Body of pancreas (tissue), 4 donors: ENCODE measurements at regions not wholly inside any gene's neighbourhood (a gene's known extent, or its start where the extent isn't known, plus 50 kb on each side); places are given as distances from the start of the nearest gene placed in this dataset.
"Not testable (repeated sequence)": the region's sequence is repeated elsewhere in the genome, so short reads cannot be mapped to it uniquely, and the experiment has no call there.

Experiments
- ATAC-seq: fragments of 150-250 bp; one replicate; pipeline ENCODE4 v1.9.1; 2016
- DNase-seq, 4 donors: peaks; one replicate each; pipeline ENCODE4 v3.0.0-alpha.2; 2019
- H3K27ac ChIP-seq, 4 donors: fragments of 200-600 bp; sonication (generic); 1 replicate in 3 of 4; 2 replicates in 1 of 4; pipeline versions ENCODE4 v1.5.1 to v1.6.1; 2016 to 2019; ENCODE audit warnings: mild to moderate bottlenecking in 1 of 4, mixed read lengths in 1 of 4, moderate library complexity in 1 of 4
- H3K27me3 ChIP-seq, 2 donors: fragments of 200-600 bp; sonication (generic); one replicate each; pipeline ENCODE4 v1.6.0; 2016; ENCODE audit warnings: mild to moderate bottlenecking in 1 of 2
- H3K36me3 ChIP-seq, 2 donors: fragments of 200-600 bp; sonication (generic); replicated peaks in 1 of 2; 2 replicates each; pipeline ENCODE4 v1.5.1; 2016; ENCODE audit warnings: low read depth in 2 of 2; ENCODE audit not compliant: insufficient read depth in 1 of 2
- H3K4me1 ChIP-seq: fragments of 200-600 bp; sonication (generic); one replicate; pipeline ENCODE4 v1.6.0; 2016
- H3K4me3 ChIP-seq, 2 donors: fragments of 200-600 bp; sonication (generic); 1 replicate in 1 of 2; 2 replicates in 1 of 2; pipeline ENCODE4 v1.5.1; 2016 to 2019
- H3K9me3 ChIP-seq, 3 donors: fragments of 200-600 bp; sonication (generic); 1 replicate in 2 of 3; 2 replicates in 1 of 3; pipeline ENCODE4 v1.5.1; 2016
- POLR2A ChIP-seq, 3 donors: fragments of 450-650 bp; IDR thresholded peaks; one replicate each; pipeline ENCODE4 v1.6.1; 2016; ENCODE audit warnings: antibody characterized with exemption in 3 of 3, mild to moderate bottlenecking in 2 of 3
- WGBS, 2 donors: methylation state at CpG; one replicate each; pipeline ENCODE4 v1.1.5; 2017; 5-methylcytosine and 5-hydroxymethylcytosine counted together
- intact Hi-C: fragments of 100-400 bp; cut with DNase I; formaldehyde crosslinking; loops from one replicate; pipeline ENCODE4 v1.15.1; 2023
- TF ChIP-seq, protein P1 (sequence below), 7 experiments: fragments of 450-650 bp in 4 of 7; fragments of 200-600 bp in 3 of 7; sonication (generic) in 3 of 7; IDR thresholded peaks; one replicate each; pipeline ENCODE4 v1.5.1; 2016 to 2019; ENCODE audit warnings: antibody characterized with exemption in 7 of 7

DNA sequence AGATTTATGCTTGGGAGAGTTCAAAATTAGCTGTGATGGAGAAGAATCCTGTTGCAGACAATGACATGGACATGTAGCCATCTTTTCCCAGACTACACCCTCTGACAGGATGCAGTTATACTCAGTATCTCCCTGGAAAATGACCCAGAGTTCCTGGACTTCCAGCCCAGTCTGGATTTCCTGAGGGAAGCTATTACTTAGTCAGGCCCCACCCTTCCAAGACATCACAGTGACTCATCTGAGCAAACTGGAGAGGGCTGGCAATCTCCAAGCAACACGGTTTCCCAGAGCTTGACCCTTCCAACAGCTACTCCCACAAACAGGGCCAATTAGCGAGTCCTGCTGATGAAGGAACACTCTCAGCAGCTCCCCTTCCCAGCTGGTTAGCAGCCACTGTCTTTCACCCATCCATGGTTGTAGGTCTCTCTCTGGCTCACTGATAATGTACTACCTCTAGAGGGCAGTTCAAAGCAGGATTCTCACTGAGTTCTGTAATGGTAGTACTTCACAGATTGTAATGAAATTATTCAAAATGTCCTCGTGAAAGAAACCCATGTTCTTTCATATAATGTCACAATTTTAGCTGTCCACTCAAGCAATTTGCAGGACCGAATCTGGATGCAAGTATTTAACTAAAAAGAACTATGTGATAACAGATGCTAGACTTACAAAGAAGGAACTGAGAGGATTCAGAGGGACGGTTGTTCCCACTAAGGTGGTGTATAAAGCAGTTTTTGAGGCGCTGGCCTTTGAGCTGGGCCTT is 110.2 kb downstream of the MDH1 start:
- H3K9me3 ChIP-seq: no peaks in the 10 kb centered on the region
- H3K27me3 ChIP-seq: no peaks in the 10 kb centered on the region
- no peak for TF ChIP-seq POLR2A (IDR thresholded peaks at IDR 0.05)
- TF ChIP-seq, protein P1, sequence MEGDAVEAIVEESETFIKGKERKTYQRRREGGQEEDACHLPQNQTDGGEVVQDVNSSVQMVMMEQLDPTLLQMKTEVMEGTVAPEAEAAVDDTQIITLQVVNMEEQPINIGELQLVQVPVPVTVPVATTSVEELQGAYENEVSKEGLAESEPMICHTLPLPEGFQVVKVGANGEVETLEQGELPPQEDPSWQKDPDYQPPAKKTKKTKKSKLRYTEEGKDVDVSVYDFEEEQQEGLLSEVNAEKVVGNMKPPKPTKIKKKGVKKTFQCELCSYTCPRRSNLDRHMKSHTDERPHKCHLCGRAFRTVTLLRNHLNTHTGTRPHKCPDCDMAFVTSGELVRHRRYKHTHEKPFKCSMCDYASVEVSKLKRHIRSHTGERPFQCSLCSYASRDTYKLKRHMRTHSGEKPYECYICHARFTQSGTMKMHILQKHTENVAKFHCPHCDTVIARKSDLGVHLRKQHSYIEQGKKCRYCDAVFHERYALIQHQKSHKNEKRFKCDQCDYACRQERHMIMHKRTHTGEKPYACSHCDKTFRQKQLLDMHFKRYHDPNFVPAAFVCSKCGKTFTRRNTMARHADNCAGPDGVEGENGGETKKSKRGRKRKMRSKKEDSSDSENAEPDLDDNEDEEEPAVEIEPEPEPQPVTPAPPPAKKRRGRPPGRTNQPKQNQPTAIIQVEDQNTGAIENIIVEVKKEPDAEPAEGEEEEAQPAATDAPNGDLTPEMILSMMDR (IDR thresholded peaks at IDR 0.05): peak; percentile 35 to 71 (median 59)
- intact Hi-C loops: loop anchor here (10.0 kb wide), 1 partner anchor 166 kb away; no protein-coding TSS in a partner anchor
- H3K4me3 ChIP-seq: no peak overlapping the region
- no peaks in the 10 kb centered on the region for H3K36me3 ChIP-seq
- ATAC-seq (peak; percentile 81), DNase-seq (peak; percentile 22 to 59 (median 33))
- no peak overlapping the region for H3K27ac ChIP-seq
- WGBS, 2 donors: 41 to 46% methylated on average over 6 of the region's 6 CpGs
- H3K4me1 ChIP-seq: peaks cover 4% of the 10 kb centered on the region

DNA sequence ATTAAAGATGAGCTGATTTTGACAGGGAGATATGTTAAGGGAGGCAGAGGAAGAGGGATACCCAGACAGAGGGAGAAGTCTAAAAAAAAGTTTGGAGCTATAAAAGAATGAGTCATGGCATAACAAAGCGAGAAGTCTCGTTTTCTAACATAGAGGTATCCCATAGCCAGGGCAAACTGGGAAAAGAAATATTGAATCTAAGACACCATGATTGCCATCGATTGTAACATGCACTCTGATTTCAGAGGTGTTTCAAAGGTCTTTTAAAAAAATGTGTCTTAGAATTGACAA is 110.7 kb downstream of the MDH1 start:
- DNase-seq: no peak
- TF ChIP-seq, protein P1 (IDR thresholded peaks at IDR 0.05): no peak
- TF ChIP-seq POLR2A (IDR thresholded peaks at IDR 0.05): no peak
- 75 to 79% methylated on average over 3 of the region's 3 CpGs for WGBS, 2 donors
- H3K27me3 ChIP-seq: no peaks in the 10 kb centered on the region
- no peak overlapping the region for H3K4me3 ChIP-seq
- H3K27ac ChIP-seq: no peak overlapping the region
- H3K36me3 ChIP-seq: no peaks in the 10 kb centered on the region
- peaks cover 4% of the 10 kb centered on the region for H3K4me1 ChIP-seq
- ATAC-seq: no peak
- no peaks in the 10 kb centered on the region for H3K9me3 ChIP-seq
- intact Hi-C loops: loop anchor here (10.0 kb wide), 1 partner anchor 165 kb away; no protein-coding TSS in a partner anchor

DNA sequence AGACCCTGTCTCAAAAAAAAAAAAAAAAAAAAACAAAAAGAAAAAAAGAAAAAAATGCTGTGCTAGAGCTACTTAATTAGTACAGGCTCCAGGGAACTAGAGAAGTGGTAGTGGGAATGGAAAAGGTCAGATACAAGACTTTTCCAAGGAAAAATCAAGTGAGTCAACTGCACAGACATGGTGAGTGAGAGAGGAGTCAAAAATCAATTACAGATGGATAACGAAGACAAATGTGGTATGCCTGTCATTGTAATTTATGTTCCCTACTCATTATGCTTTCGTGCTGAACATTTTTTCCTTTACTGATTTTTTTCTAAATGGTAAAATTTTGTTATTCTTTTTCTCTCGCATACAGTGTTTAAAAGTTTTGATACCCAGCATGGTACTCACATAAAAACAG is 111.5 kb downstream of the MDH1 start:
- H3K36me3 ChIP-seq: no peaks in the 10 kb centered on the region
- ATAC-seq (no peak), DNase-seq (no peak)
- intact Hi-C loops: no loop called here
- no peak overlapping the region for H3K27ac ChIP-seq
- no peak overlapping the region for H3K4me3 ChIP-seq
- peaks cover 4% of the 10 kb centered on the region for H3K4me1 ChIP-seq
- TF ChIP-seq, protein P1 (IDR thresholded peaks at IDR 0.05): no peak
- TF ChIP-seq POLR2A (IDR thresholded peaks at IDR 0.05): no peak
- no peaks in the 10 kb centered on the region for H3K9me3 ChIP-seq
- H3K27me3 ChIP-seq: no peaks in the 10 kb centered on the region
- 87 to 88% methylated on average over 3 of the region's 3 CpGs for WGBS, 2 donors

DNA sequence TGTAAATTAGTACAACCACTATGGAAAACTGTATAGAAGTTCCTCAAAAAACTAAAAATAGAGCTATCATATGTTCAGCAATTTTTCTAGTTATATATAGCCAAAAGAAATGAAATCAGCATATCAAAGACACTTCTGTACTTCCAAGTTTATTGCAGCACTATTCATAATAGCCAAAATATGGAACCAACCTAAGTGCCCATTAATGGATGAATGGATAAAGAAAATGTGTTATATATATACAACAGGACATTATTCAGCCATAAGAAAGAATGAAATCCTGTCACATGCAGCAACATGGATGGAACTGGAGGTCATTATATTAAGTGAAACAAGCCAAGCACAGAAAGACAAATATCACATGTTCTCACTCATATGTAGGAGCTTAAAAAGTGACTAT is 112.6 kb downstream of the MDH1 start:
- intact Hi-C loops: no loop called here
- H3K36me3 ChIP-seq: no peaks in the 10 kb centered on the region
- H3K4me3 ChIP-seq: no peak overlapping the region
- DNase-seq (no peak), ATAC-seq (no peak)
- peaks cover 4% of the 10 kb centered on the region for H3K4me1 ChIP-seq
- H3K27me3 ChIP-seq: no peaks in the 10 kb centered on the region
- H3K9me3 ChIP-seq: no peaks in the 10 kb centered on the region
- TF ChIP-seq, protein P1 (IDR thresholded peaks at IDR 0.05): no peak
- no peak for TF ChIP-seq POLR2A (IDR thresholded peaks at IDR 0.05)
- H3K27ac ChIP-seq: no peak overlapping the region

DNA sequence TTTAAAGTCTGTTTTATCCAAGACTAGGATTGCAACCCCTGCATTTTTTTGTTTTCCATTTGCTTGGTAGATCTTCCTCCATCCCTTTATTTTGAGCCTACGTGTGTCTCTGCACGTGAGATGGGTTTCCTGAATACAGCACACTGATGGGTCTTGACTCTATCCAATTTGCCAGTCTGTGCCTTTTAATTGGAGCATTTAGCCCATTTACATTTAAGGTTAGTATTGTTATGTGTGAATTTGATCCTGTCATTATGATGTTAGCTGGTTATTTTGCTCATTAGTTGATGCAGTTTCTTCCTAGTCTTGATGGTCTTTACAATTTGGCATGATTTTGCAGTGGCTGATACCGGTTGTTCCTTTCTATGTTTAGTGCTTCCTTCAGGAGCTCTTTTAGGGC is 117.3 kb downstream of the MDH1 start:
- H3K27ac ChIP-seq, intact Hi-C loops, H3K4me3 ChIP-seq, H3K27me3 ChIP-seq, DNase-seq, H3K9me3 ChIP-seq, H3K4me1 ChIP-seq, ATAC-seq, H3K36me3 ChIP-seq: not testable (repeated sequence)
- WGBS, 2 donors: 89 to 97% methylated on average over 3 of the region's 3 CpGs
